ENCODE measurements at regions not wholly inside any gene's neighbourhood (a gene's known extent, or its start where the extent isn't known, plus 50 kb on each side); places are given as distances from the start of the nearest gene placed in this dataset.

- TF ChIP-seq CTCF (IDR thresholded peaks at IDR 0.05) = no peak
- no peak for TF ChIP-seq YY1 (IDR thresholded peaks at IDR 0.05; ENCODE audit: low read depth)
- TF ChIP-seq SMC3 (IDR thresholded peaks at IDR 0.05; ENCODE audit: low read depth, low read length) = no peak
- TF ChIP-seq GATA2 (CRISPR knock-in tag; IDR thresholded peaks at IDR 0.05) = no peak
- TF ChIP-seq RFX5 (IDR thresholded peaks at IDR 0.05; ENCODE audit: low read length) = no peak
- no peak for TF ChIP-seq EP300 (IDR thresholded peaks at IDR 0.05; ENCODE audit: borderline replicate concordance in 1 of 2, low read depth in 1 of 2, low read length in 1 of 2)
- TF ChIP-seq MEF2A (IDR thresholded peaks at IDR 0.05; ENCODE audit: borderline replicate concordance, low read depth) = no peak
These were observed 346.3 kb upstream of the UBE2E2 start (continued) for GRCh38 chr3:22856811-22857210.

GRCh38 chr3:22858486-22858885 is 344.6 kb upstream of the UBE2E2 start:
- no peak for DNase-seq
- no peaks in the 10 kb centered on the region for H4K20me1 ChIP-seq (ENCODE audit: insufficient read depth)
- no peak overlapping the region for H3K9ac ChIP-seq
- no peak overlapping the region for H2AFZ ChIP-seq (ENCODE audit: low read depth)
- H3K4me1 ChIP-seq (ENCODE audit: control insufficient read depth in 1 of 2, insufficient read depth in 2 of 2, low read depth in 1 of 2, low read length in 1 of 2) = no peaks in the 10 kb centered on the region
- TF ChIP-seq NRF1 (IDR thresholded peaks at IDR 0.05; ENCODE audit: low read depth, low read length) = no peak
- no peak for TF ChIP-seq REST (IDR thresholded peaks at IDR 0.05; ENCODE audit: low read depth, low read length)
- no peak for TF ChIP-seq IRF3 (IDR thresholded peaks at IDR 0.05; ENCODE audit: low read depth, low read length)
- TF ChIP-seq USF2 (IDR thresholded peaks at IDR 0.05; ENCODE audit: borderline replicate concordance, low read depth, low read length) = no peak
- no peak for TF ChIP-seq RAD21 (IDR thresholded peaks at IDR 0.05; ENCODE audit: low read length)
- TF ChIP-seq POLR2AphosphoS5 (IDR thresholded peaks at IDR 0.05; ENCODE audit: low read depth, low read length) = no peak
- no peak for TF ChIP-seq ZBTB33 (IDR thresholded peaks at IDR 0.05; ENCODE audit: borderline replicate concordance, low read depth)
- TF ChIP-seq SMC3 (IDR thresholded peaks at IDR 0.05; ENCODE audit: low read depth, low read length) = no peak
- no peak for TF ChIP-seq EZH2phosphoT487 (IDR thresholded peaks at IDR 0.05; ENCODE audit: borderline replicate concordance, low read depth)
- TF ChIP-seq ELF1 (IDR thresholded peaks at IDR 0.05) = no peak
- TF ChIP-seq CHD2 (IDR thresholded peaks at IDR 0.05; ENCODE audit: low read length, partially characterized antibody) = no peak
- WGBS (ENCODE audit: low lambda C conversion rate) = 30% methylated on average over 2 of the region's 2 CpGs
- H3K36me3 ChIP-seq (replicated peaks in 1 of 2; ENCODE audit: control insufficient read depth in 1 of 2, insufficient read depth in 2 of 2, low read length in 1 of 2) = no peaks in the 10 kb centered on the region
- H3K27me3 ChIP-seq (ENCODE audit: insufficient read depth) = no peaks in the 10 kb centered on the region
- ChIA-PET CTCF (interaction anchor here (0.7 to 1.4 kb wide), 3 partner anchors 11 to 38 kb away, joined by 3 to 4 read pairs (median 3); no protein-coding TSS in a partner anchor), POLR2A (no interaction called here)
- H3K9me3 ChIP-seq = no peaks in the 10 kb centered on the region
- no peaks in the 10 kb centered on the region for H3K9me2 ChIP-seq
- no peaks in the 10 kb centered on the region for H3F3A ChIP-seq (replicated peaks; ENCODE audit: insufficient read depth)
- no peaks in the 10 kb centered on the region for H3K79me2 ChIP-seq (ENCODE audit: insufficient read depth)
- no peak overlapping the region for H3K4me2 ChIP-seq
- H3K27ac ChIP-seq (ENCODE audit: low read depth in 2 of 2, low read length in 1 of 2) = no peak overlapping the region
- no peak overlapping the region for H3K4me3 ChIP-seq (ENCODE audit: low read depth in 2 of 2, low read length in 1 of 2)

Data from SK-N-SH (cell line).